GM21576 (cell line): ENCODE measurements at regions not wholly inside any gene's neighbourhood (a gene's known extent, or its start where the extent isn't known, plus 50 kb on each side); places are given as distances from the start of the nearest gene placed in this dataset.

ENCODE experiments used
- ATAC-seq: cut with Tn5 transposase; IDR thresholded peaks from one replicate; pipeline ENCODE4 v1.9.1; 2021; ENCODE audit warnings: mild to moderate bottlenecking, moderate library complexity; ENCODE audit not compliant: unreplicated experiment

GRCh38 chr14:65304963-65305362 lies 107.6 kb upstream of the FUT8 start:
- ATAC-seq: no peak

GRCh38 chr14:65308536-65308935 lies 104.0 kb upstream of the FUT8 start:
- no peak for ATAC-seq

GRCh38 chr14:65310568-65310967 lies 102.0 kb upstream of the FUT8 start:
- ATAC-seq: no peak

GRCh38 chr14:65312859-65313258 lies 99.7 kb upstream of the FUT8 start:
- ATAC-seq: no peak

GRCh38 chr14:65318636-65319506 lies 93.7 kb upstream of the FUT8 start:
- peak; percentile 68 for ATAC-seq

- no peak for ATAC-seq
These were observed 91.7 kb upstream of the FUT8 start for GRCh38 chr14:65320661-65321308.

GRCh38 chr14:65321370-65321875 lies 91.1 kb upstream of the FUT8 start:
- ATAC-seq: peak; percentile 38

- no peak for ATAC-seq
These were observed 83.0 kb upstream of the FUT8 start for GRCh38 chr14:65329481-65329880.

- ATAC-seq: no peak
These were observed 82.6 kb upstream of the FUT8 start for GRCh38 chr14:65329911-65330310.

GRCh38 chr14:65330416-65330815 lies 82.1 kb upstream of the FUT8 start:
- ATAC-seq: no peak

GRCh38 chr14:65331652-65332051 lies 80.9 kb upstream of the FUT8 start:
- no peak for ATAC-seq

- ATAC-seq: no peak
These were observed 80.2 kb upstream of the FUT8 start for GRCh38 chr14:65332141-65332871.

- ATAC-seq: no peak
These were observed 78.4 kb upstream of the FUT8 start for GRCh38 chr14:65333943-65334687.

GRCh38 chr14:65334765-65335410 lies 77.6 kb upstream of the FUT8 start:
- no peak for ATAC-seq

- no peak for ATAC-seq
These were observed 77.1 kb upstream of the FUT8 start for GRCh38 chr14:65335411-65335947.

GRCh38 chr14:65336191-65336591 lies 76.3 kb upstream of the FUT8 start:
- ATAC-seq: peak; percentile 43

GRCh38 chr14:65339866-65340265 lies 72.7 kb upstream of the FUT8 start:
- no peak for ATAC-seq

GRCh38 chr14:65344011-65344410 lies 68.5 kb upstream of the FUT8 start:
- no peak for ATAC-seq

- ATAC-seq: no peak
These were observed 67.3 kb upstream of the FUT8 start for GRCh38 chr14:65345266-65345665.

GRCh38 chr14:65346474-65346873 lies 66.1 kb upstream of the FUT8 start:
- no peak for ATAC-seq
